ENCODE measurements at regions not wholly inside any gene's neighbourhood (a gene's known extent, or its start where the extent isn't known, plus 50 kb on each side); places are given as distances from the start of the nearest gene placed in this dataset.
A peak's percentile ranks its signal among the peaks of the same experiment; 100 is the strongest.

- TF ChIP-seq ZNF239 (tag by site-specific recombination; IDR thresholded peaks at IDR 0.05) (no peak), ZNF513 (tag by site-specific recombination; IDR thresholded peaks at IDR 0.05) (no peak), TRIM28 (IDR thresholded peaks at IDR 0.05; ENCODE audit: borderline replicate concordance, low read length) (no peak), PRDM10 (tag by site-specific recombination; IDR thresholded peaks at IDR 0.05) (no peak), ZNF596 (tag by site-specific recombination; IDR thresholded peaks at IDR 0.05) (no peak), ZBTB8A (tag by site-specific recombination; IDR thresholded peaks at IDR 0.05) (no peak), ZNF677 (tag by site-specific recombination; IDR thresholded peaks at IDR 0.05) (no peak), ZNF112 (tag by site-specific recombination; IDR thresholded peaks at IDR 0.05) (no peak), ZNF501 (tag by site-specific recombination; IDR thresholded peaks at IDR 0.05) (no peak), ZIC2 (tag by site-specific recombination; IDR thresholded peaks at IDR 0.05) (no peak), ZNF624 (tag by site-specific recombination; IDR thresholded peaks at IDR 0.05) (no peak), ZNF707 (tag by site-specific recombination; IDR thresholded peaks at IDR 0.05) (no peak), ZNF843 (tag by site-specific recombination; IDR thresholded peaks at IDR 0.05) (no peak), SCRT1 (tag by site-specific recombination; IDR thresholded peaks at IDR 0.05; ENCODE audit: borderline replicate concordance) (no peak), KLF17 (tag by site-specific recombination; IDR thresholded peaks at IDR 0.05) (no peak), ZNF350 (tag by site-specific recombination; IDR thresholded peaks at IDR 0.05) (no peak), ZNF140 (tag by site-specific recombination; IDR thresholded peaks at IDR 0.05) (no peak), PRDM1 (tag by site-specific recombination; IDR thresholded peaks at IDR 0.05) (no peak), MZF1 (tag by site-specific recombination; IDR thresholded peaks at IDR 0.05; ENCODE audit: borderline replicate concordance) (no peak), ZNF133 (tag by site-specific recombination; IDR thresholded peaks at IDR 0.05) (no peak)
- CTCF ChIA-PET = no interaction called here
- Histone ChIP-seq H3K36me3 (ENCODE audit: control insufficient read depth in 2 of 2, insufficient read depth in 1 of 2, low read length in 2 of 2) (no peaks in the 10 kb centered on the region; a peak in 1 of 3 replicates), H3K27ac (ENCODE audit: extremely low read depth, low read depth, low read length) (no peak overlapping the region), H3K4me3 (ENCODE audit: low read depth, low read length) (no peak overlapping the region), H3K9me3 (ENCODE audit: control insufficient read depth, insufficient read depth, low read depth, low read length) (no peaks in the 10 kb centered on the region), H3K4me1 (ENCODE audit: control insufficient read depth, insufficient read depth, low read length) (peaks cover 8% of the 10 kb centered on the region)
- POLR2A ChIA-PET = interaction anchor here (1.8 kb wide), 1 partner anchor 9 kb away, joined by 12 read pairs; no protein-coding TSS in a partner anchor
Measured at GRCh38 chr13:50114961-50115360, 99.7 kb downstream of the KCNRG start.

GRCh38 chr13:50115695-50116094 lies 100.5 kb downstream of the KCNRG start:
- POLR2A ChIA-PET = interaction anchor here (0.5 to 1.8 kb wide), 3 partner anchors 9 to 63 kb away, joined by 3 to 12 read pairs (median 3); no protein-coding TSS in a partner anchor
- Histone ChIP-seq H3K4me1 (ENCODE audit: control insufficient read depth, insufficient read depth, low read length) (peaks cover 12% of the 10 kb centered on the region), H3K27ac (ENCODE audit: extremely low read depth, low read depth, low read length) (no peak overlapping the region), H3K9me3 (ENCODE audit: control insufficient read depth, insufficient read depth, low read depth, low read length) (no peaks in the 10 kb centered on the region), H3K4me3 (ENCODE audit: low read depth, low read length) (no peak overlapping the region), H3K36me3 (ENCODE audit: control insufficient read depth in 2 of 2, insufficient read depth in 1 of 2, low read length in 2 of 2) (no peaks in the 10 kb centered on the region; a peak in 1 of 3 replicates)
- CTCF ChIA-PET = interaction anchor here (1.4 kb wide), 1 partner anchor 31 kb away, joined by 7 read pairs; no protein-coding TSS in a partner anchor
- TF ChIP-seq ZNF202 (tag by site-specific recombination; IDR thresholded peaks at IDR 0.05; ENCODE audit: borderline replicate concordance) (0 out of 2 replicates have a peak, but pooled peaks have one; percentile 27), ZNF211 (tag by site-specific recombination; IDR thresholded peaks at IDR 0.05; ENCODE audit: low read depth) (no peak), YY2 (tag by site-specific recombination; IDR thresholded peaks at IDR 0.05) (no peak), OVOL3 (tag by site-specific recombination; IDR thresholded peaks at IDR 0.05) (no peak), ZNF280D (tag by site-specific recombination; IDR thresholded peaks at IDR 0.05) (no peak), ZNF623 (tag by site-specific recombination; IDR thresholded peaks at IDR 0.05) (peak; percentile 95), ZNF529 (tag by site-specific recombination; IDR thresholded peaks at IDR 0.05; ENCODE audit: insufficient replicate concordance) (no peak), ZFP3 (tag by site-specific recombination; IDR thresholded peaks at IDR 0.05; ENCODE audit: low read depth) (no peak), KLF1 (tag by site-specific recombination; IDR thresholded peaks at IDR 0.05) (no peak)

Measured in HEK293 (cell line).